ENCODE measurements at regions not wholly inside any gene's neighbourhood (a gene's known extent, or its start where the extent isn't known, plus 50 kb on each side); places are given as distances from the start of the nearest gene placed in this dataset.

GRCh38 chr15:67899596-67900283, 59.9 kb upstream of the RNU6-1 start:
- no peak for TF ChIP-seq EZH2 (IDR thresholded peaks at IDR 0.05; ENCODE audit: borderline replicate concordance, low read depth, low read length, severe bottlenecking)
- no peak for TF ChIP-seq POLR2AphosphoS5 (IDR thresholded peaks at IDR 0.05; ENCODE audit: insufficient read depth, low read depth, low read length)
